SHP77 treated with DMSO at 0.1 percent for 48 hours (cell line): ENCODE measurements at regions not wholly inside any gene's neighbourhood (a gene's known extent, or its start where the extent isn't known, plus 50 kb on each side); places are given as distances from the start of the nearest gene placed in this dataset.

Source experiments
- DNase-seq: peaks from one replicate; lab custom pipeline; 2025; lab: John Stamatoyannopoulos, UW

GRCh38 chr7:136807598-136807997 is 60.9 kb upstream of the CHRM2 start:
- DNase-seq: no peak

DNA sequence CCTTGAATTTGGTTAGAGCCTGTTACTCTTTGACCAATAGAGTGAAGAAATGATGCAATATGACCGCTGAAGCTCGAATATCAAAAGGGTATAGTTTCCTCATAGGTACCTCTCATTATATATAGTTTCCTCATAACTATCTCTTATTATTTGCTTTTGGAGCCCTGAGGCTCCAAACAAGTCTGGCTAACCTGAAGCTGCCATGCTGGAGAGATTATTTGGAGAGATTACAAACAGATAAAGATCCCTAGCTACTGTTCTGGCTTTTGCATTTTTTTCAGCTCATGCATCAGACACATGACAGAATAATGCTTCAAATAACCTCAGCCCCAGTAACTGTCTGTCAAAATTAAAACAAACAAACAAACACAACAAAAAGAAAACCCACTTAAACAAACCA is 65.4 kb upstream of the CHRM2 start:
- DNase-seq: no peak

GRCh38 chr7:136783934-136784333 is 84.5 kb upstream of the CHRM2 start:
- DNase-seq: no peak

- no peak for DNase-seq
These were observed 126.5 kb upstream of the CHRM2 start for GRCh38 chr7:136741941-136742340.

- DNase-seq: no peak
These were observed 139.5 kb upstream of the CHRM2 start for GRCh38 chr7:136728945-136729344.

- DNase-seq: no peak
These were observed 142.0 kb upstream of the CHRM2 start for GRCh38 chr7:136726460-136726859.

- no peak for DNase-seq
These were observed 150.4 kb upstream of the CHRM2 start for GRCh38 chr7:136717910-136718557.

DNA sequence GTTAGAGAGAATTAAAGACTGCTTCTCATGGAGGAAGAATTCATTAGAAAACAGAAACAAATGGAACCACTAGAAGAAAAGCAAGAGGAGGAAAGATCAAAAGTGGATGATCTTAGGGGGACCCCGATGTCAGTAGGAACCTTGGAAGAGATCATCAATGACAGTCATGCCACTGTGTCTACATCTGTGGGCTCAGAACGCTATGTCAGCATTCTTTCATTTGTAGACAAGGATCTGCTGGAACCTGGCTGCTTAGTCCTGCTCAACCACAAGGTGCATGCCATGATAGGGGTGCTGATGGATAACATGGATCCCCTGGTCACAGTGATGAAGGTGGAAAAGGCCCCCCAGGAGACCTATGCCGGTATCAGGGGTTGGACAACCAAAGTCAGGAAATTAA is 154.4 kb upstream of the CHRM2 start:
- DNase-seq: no peak

DNA sequence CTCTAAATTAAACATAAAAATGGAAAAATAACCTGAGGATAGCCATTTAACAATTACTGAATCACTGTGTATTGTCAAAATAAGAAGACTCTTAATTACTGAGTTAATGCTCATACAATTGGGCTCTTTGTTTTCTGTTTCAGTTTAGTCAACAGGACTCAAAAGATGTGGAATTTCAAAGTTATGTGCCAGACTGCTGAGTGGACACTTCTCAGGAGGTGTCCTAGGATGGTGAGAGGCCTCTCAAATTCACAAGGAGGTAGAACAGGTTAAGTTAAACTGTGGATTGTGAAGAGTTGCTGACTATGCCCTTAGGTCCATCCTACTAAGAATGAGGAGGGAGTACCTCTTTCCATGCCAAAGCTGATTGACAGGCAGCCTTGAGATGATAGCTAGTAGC is 157.7 kb upstream of the CHRM2 start:
- no peak for DNase-seq

- DNase-seq: no peak
These were observed 158.6 kb upstream of the CHRM2 start for GRCh38 chr7:136709876-136710275.

DNA sequence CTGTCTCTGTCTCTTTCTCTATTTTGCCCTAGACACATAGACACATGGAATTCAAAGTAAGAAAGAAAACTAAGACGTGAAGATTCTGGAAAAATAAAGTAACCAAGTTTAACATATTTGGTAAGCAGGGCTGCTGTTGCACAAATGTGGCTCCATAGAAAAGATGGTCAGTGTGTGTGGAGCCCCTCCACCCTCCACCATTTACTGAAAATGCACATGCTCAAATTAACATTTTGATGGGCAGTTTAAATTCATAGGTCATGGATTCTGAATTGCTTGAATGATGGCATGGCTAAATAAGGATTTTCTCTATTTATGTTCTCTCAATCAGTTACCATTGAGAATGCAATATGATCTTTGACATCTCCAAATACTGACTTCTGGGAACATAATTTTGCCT is 165.5 kb upstream of the CHRM2 start:
- no peak for DNase-seq

DNA sequence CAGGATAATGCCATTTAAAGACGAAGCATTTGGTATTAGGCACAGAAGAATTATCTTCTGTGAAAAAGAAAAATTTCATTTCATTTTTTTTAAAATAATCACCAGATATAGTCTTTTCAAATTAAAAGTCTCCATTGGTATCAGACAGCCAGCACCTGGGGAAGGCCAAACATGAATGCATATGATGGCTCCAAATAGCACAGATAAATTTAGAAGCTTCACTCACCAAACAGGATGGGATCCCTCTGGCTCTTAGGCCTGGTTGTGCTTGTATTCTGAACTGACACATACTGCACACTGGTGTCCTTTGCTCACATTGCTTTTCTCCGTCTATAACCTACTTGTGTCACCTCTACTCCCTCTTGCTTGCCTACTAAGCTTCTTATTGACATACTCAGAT is 169.5 kb upstream of the CHRM2 start:
- DNase-seq: no peak

GRCh38 chr7:136698231-136698630 is 170.2 kb upstream of the CHRM2 start:
- no peak for DNase-seq

DNA sequence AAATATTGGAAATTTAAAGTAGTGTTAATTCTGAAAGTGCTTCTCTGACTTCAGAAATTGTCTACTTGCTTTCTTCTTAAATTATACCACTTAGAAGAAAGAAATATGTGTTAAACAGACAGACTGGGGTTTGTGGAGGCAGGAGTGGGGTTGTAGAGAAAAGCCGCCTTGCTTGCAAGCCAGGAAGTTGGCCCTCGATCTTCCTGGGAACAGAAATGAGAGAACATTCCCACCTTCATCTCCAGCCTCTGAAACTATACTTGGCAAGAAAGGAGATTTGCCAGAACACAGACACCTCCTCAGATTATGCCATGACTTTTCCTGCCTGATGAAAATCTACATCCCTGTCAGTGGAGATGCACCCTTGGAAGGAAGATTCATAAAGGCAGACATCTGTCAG is 171.2 kb upstream of the CHRM2 start:
- no peak for DNase-seq

DNA sequence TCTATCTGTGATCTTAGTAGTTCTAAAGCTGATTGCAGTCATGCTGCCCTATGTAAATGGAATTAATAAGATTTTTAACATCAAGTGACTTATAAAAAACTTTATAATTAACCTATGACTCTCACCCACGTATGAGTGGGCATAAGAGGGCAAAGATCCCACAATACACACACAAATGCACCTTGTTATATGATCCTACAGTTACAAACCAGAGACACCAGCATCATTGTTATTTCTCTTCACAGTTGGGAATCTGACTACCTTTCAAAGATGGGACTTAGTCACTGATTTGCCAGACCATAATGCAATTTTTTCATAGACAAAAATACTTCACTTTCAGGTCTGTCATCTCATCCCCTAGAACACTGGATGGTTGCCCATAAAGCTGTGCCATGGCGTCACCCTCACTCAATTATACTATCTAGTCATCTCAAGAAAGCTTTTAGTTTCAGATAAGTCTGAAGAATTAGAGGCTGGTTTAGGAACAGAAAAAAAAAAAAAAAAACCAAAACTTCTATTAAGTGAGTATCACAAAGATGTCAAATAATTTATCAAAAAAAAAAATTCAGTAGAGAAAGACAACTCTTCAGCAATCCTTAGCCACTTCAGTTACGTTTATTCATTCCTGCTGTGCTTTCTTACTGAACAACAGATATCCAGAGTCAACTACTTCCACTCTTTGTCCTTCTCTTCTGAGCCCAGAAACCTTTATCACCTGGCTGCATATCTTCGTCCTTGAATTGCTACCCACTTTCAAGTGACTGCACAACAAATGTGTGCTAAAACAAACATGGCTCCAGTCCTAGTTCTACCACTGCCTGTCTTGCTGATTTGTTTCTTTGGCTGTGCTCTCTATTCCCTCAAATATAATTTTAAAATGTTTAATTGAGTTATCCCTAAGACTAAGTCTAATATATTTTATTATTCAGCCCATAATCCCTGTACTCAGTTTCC is 175.0 kb upstream of the CHRM2 start:
- DNase-seq: no peak

DNA sequence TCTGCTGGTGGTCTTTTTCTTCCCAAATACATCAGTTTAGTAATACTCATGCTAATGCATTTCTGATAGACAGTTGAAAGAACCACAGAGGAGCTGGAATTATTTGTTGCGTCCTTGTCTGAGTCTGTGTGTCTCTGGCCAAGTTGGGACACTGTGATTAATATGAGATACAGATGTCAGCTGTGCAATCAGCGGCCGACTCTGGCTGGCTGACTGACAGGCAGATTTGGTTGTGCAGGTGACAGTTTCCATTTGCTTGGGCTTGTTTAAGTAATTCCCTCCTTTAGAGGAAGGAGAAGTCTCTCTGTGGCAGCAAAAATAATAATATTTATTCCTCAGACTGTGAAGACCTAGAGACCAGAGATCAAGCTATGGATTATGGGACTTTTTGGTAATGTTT is 176.2 kb upstream of the CHRM2 start:
- no peak for DNase-seq

GRCh38 chr7:136688601-136689000 is 179.9 kb upstream of the CHRM2 start:
- DNase-seq: no peak

GRCh38 chr7:136687693-136688322 is 180.6 kb upstream of the CHRM2 start:
- DNase-seq: peak; percentile 15

- peak; percentile 27 for DNase-seq
These were observed 182.8 kb upstream of the CHRM2 start for GRCh38 chr7:136685501-136686173.

DNA sequence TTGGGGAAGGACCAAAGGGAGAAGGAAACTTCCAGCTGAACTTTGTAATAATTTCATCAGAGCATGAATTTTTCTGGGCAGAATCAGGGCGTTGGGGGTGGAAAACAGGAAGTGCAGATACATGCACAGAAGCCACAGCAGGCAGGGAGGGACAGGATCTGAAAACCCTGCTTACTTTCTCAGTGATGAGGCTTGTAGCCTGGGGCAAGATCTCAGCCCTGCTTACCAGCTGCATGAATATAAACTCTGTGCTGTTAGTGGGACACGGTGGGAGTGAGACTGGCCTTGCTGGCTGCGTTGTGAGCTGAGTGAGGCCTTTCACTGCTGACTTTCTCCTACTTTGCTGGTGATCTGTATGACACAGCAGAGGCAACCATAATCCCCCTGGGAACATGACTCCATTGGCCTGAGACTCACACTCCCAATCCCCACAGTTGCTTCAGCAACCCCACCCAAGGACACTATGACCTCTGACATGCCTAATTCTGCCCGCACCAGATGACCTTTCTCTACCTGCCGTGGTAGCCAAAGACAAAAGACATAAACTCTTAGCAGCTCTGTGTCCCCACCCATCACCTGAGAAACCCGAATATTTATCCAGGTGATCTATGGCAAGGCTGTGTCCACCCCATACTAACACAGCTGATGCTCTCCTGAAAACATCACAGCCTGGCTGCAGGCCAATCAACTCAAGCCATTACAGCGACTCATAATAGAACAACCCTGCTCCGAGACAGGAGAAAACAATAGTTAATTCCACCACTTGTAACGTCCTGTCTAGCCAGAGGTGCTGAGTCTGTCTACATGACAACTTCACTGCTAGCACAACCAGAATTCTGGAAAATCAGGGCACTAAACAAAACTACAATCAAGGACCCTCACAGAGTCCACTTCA is 190.7 kb upstream of the CHRM2 start:
- DNase-seq: no peak

DNA sequence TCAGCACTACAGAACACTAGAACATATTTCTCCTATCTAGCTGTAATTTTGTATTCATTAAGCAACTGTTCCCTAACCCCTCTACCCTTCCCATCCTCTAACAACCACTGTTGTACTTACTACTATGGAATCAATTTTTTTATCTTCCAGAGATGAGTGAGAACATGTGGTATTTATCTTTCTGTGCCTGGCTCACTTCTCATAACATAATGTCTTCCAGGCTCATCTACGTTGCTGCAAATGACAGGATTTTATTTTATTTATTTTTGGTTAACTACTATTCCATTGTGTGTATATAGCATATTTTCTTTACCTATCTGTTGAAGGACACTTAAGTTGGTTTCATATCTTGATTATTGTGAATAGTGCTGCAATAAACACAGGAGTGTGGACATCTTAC is 200.9 kb upstream of the CHRM2 start:
- DNase-seq: no peak
